ENCODE measurements at regions not wholly inside any gene's neighbourhood (a gene's known extent, or its start where the extent isn't known, plus 50 kb on each side); places are given as distances from the start of the nearest gene placed in this dataset.

- DNase-seq: no peak
Observed at GRCh38 chr1:112779665-112780526, 64.8 kb upstream of the PPM1J start.

DNA sequence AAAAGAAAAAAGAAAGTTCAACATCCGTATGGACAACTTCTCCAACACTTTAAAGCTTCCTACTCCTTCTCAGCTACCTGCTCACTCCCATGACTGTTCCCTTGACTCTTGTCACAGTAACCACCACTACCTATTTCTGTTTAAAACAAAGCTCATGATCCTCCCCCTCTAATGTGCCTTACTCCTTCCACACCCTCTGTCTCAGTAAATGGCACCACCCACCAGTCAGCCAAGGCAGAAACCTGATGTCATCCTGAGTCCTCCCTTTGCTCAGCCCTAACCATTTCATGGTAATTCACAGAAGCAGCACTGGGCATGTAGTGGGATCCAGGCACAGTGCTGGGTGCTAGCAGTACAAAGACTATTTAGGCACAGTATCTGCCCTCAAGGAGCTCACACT lies 63.0 kb upstream of the PPM1J start:
- DNase-seq: no peak

- DNase-seq: no peak
Observed at GRCh38 chr1:112776688-112777087, 61.6 kb upstream of the PPM1J start.

- DNase-seq: no peak
Observed at GRCh38 chr1:112772781-112773180, 57.6 kb upstream of the PPM1J start.

GRCh38 chr1:112770724-112771123 lies 55.6 kb upstream of the PPM1J start:
- DNase-seq: no peak

DNA sequence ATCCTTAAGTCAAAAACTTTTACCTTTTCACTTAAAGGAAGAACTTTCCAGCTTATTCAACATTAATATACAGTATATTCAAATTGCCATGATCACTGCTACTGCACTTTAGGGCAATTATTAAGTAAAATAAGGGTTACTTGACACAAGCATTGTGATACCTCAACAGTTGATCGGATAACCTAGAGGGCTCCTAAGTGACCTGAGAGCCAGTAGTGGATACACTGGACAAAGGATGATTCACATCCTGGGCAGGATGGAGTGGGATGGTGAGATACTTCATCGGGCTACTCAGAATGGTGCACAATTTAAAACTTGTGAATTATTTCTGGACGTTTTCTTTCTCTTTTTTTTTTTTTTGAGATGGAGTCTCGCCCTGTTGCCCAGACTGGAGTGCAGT lies 54.5 kb upstream of the PPM1J start:
- no peak for DNase-seq

- DNase-seq: no peak
Observed at GRCh38 chr1:112767646-112768045, 52.5 kb upstream of the PPM1J start.

All from activated naive CD4-positive, alpha-beta T cell treated with anti-CD3 and anti-CD28 coated beads, Interleukin-2, amount 50 U/mL, for 16 hours (primary cell).